WTC11 (cell line): ENCODE measurements at regions not wholly inside any gene's neighbourhood (a gene's known extent, or its start where the extent isn't known, plus 50 kb on each side); places are given as distances from the start of the nearest gene placed in this dataset.

Experiments used
- ATAC-seq: fragments of 200-7000 bp; cut with Tn5 transposase; 2 replicates; pipeline ENCODE4 v1.10.0; 2021; ENCODE audit warnings: mild to moderate bottlenecking, moderate library complexity
- CTCF ChIA-PET: fragments of 300-600 bp; sonication (Branson Sonifier 250); formaldehyde crosslinking; loops from one replicate; lab custom pipeline; 2021; ENCODE audit warnings: antibody characterized with exemption; lab: Charles Lee
- POLR2A ChIA-PET: fragments of 350-600 bp; sonication (Branson Sonifier 250); formaldehyde crosslinking; loops from one replicate; lab custom pipeline; 2021; ENCODE audit warnings: antibody characterized with exemption; lab: Charles Lee
- DNase-seq: peaks from one replicate; pipeline ENCODE4 v3.0.0; 2021; ENCODE audit warnings: low spot score
- H3K27ac Mint-ChIP-seq: 2 replicates; pipeline ENCODE4 v1.8.0; 2021; ENCODE audit warnings: mixed read lengths
- H3K27me3 Mint-ChIP-seq: 2 replicates; pipeline ENCODE4 v1.8.0; 2021; ENCODE audit warnings: low read depth, mild to moderate bottlenecking, moderate library complexity, mixed read lengths
- H3K36me3 Mint-ChIP-seq: 2 replicates; pipeline ENCODE4 v1.8.0; 2021; ENCODE audit warnings: mixed read lengths
- H3K4me1 Mint-ChIP-seq: 2 replicates; pipeline ENCODE4 v1.8.0; 2022; ENCODE audit warnings: mixed read lengths
- H3K4me3 Mint-ChIP-seq: 2 replicates; pipeline ENCODE4 v1.8.0; 2021; ENCODE audit warnings: mild to moderate bottlenecking, moderate library complexity, mixed read lengths
- H3K9me3 Mint-ChIP-seq: 2 replicates; pipeline ENCODE4 v1.8.0; 2021; ENCODE audit warnings: mixed read lengths
- AR ChIP-seq: fragments of 250-450 bp; sonication (Bioruptor Pico); IDR thresholded peaks from 2 replicates; pipeline ENCODE4 v1.9.0; 2021; ENCODE audit warnings: mild to moderate bottlenecking
- ELF4 ChIP-seq: sonication (generic); formaldehyde crosslinking; IDR thresholded peaks from 2 replicates; pipeline ENCODE4 v1.8.1; 2022; ENCODE audit warnings: low read depth, mild to moderate bottlenecking, moderate library complexity, missing genetic modification reagents
- EMX1 ChIP-seq: fragments of 250-450 bp; sonication (Bioruptor Pico); IDR thresholded peaks from 2 replicates; pipeline ENCODE4 v1.8.0; 2021; ENCODE audit warnings: mild to moderate bottlenecking
- HMGXB4 ChIP-seq: sonication (generic); formaldehyde crosslinking; IDR thresholded peaks from 2 replicates; pipeline ENCODE4 v1.8.1; 2023; ENCODE audit warnings: mild to moderate bottlenecking, moderate library complexity, missing genetic modification reagents
- NR2C2 ChIP-seq: sonication (generic); formaldehyde crosslinking; IDR thresholded peaks from 2 replicates; pipeline ENCODE4 v1.8.0; 2022; ENCODE audit warnings: mild to moderate bottlenecking, missing genetic modification reagents
- TEAD4 ChIP-seq: sonication (generic); formaldehyde crosslinking; IDR thresholded peaks from 2 replicates; pipeline ENCODE4 v1.8.0; 2022; ENCODE audit warnings: mild to moderate bottlenecking, missing genetic modification reagents
- ZNF138 ChIP-seq: sonication (generic); formaldehyde crosslinking; conservative IDR thresholded peaks from 2 replicates; pipeline ENCODE4 v1.8.1; 2022; ENCODE audit warnings: mild to moderate bottlenecking, moderate library complexity, missing genetic modification reagents
- ZNF219 ChIP-seq: sonication (generic); formaldehyde crosslinking; IDR thresholded peaks from 2 replicates; pipeline ENCODE4 v1.8.0; 2023; ENCODE audit warnings: missing genetic modification reagents, mild to moderate bottlenecking, borderline replicate concordance
- TF ChIP-seq, protein P1 (sequence below): sonication (generic); formaldehyde crosslinking; IDR thresholded peaks from 2 replicates; pipeline ENCODE4 v1.8.1; 2023; ENCODE audit warnings: mild to moderate bottlenecking, missing genetic modification reagents, borderline replicate concordance
- TF ChIP-seq, protein P2 (sequence below): sonication (generic); formaldehyde crosslinking; IDR thresholded peaks from 2 replicates; pipeline ENCODE4 v1.8.0; 2022; ENCODE audit warnings: mild to moderate bottlenecking, missing genetic modification reagents
- TF ChIP-seq, protein P3 (sequence below): fragments of 250-450 bp; sonication (Bioruptor Pico); IDR thresholded peaks from 2 replicates; pipeline ENCODE4 v2.1.2; 2022; ENCODE audit warnings: mild to moderate bottlenecking, moderate library complexity
- TF ChIP-seq, protein P4 (sequence below): sonication (generic); formaldehyde crosslinking; IDR thresholded peaks from 2 replicates; pipeline ENCODE4 v1.8.0; 2022; ENCODE audit warnings: mild to moderate bottlenecking, missing genetic modification reagents

DNA sequence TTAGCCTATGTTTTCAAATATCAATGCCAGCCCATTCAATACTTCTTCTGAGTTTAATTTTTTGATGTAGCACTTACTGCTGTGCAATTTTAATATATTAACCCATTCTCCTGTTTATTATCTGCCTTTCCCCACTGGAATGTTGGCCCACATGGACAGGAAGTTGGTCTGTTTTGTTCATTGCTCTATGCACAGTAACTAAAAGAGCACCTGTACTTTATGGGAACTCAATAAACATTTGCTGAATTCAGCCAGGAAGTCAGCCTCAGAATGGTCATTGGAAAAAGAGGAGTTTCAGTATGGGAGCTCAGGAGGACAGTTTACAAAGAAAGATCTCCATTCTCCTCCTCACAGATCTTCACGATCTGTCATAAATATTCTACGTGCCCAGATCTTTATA, 510.5 kb upstream of the AGA start:
- no peak overlapping the region for H3K27ac Mint-ChIP-seq
- DNase-seq: no peak
- peaks cover 7% of the 10 kb centered on the region for H3K4me1 Mint-ChIP-seq
- CTCF ChIA-PET: no interaction called here
- H3K4me3 Mint-ChIP-seq: no peak overlapping the region
- POLR2A ChIA-PET: no interaction called here
- no peaks in the 10 kb centered on the region for H3K9me3 Mint-ChIP-seq
- ATAC-seq: no peak
- H3K27me3 Mint-ChIP-seq: no peaks in the 10 kb centered on the region
- no peaks in the 10 kb centered on the region; the same call in 1 of the 2 replicates for H3K36me3 Mint-ChIP-seq
- TF ChIP-seq HMGXB4 (CRISPR knock-in tag): no peak
- TF ChIP-seq, protein P1, sequence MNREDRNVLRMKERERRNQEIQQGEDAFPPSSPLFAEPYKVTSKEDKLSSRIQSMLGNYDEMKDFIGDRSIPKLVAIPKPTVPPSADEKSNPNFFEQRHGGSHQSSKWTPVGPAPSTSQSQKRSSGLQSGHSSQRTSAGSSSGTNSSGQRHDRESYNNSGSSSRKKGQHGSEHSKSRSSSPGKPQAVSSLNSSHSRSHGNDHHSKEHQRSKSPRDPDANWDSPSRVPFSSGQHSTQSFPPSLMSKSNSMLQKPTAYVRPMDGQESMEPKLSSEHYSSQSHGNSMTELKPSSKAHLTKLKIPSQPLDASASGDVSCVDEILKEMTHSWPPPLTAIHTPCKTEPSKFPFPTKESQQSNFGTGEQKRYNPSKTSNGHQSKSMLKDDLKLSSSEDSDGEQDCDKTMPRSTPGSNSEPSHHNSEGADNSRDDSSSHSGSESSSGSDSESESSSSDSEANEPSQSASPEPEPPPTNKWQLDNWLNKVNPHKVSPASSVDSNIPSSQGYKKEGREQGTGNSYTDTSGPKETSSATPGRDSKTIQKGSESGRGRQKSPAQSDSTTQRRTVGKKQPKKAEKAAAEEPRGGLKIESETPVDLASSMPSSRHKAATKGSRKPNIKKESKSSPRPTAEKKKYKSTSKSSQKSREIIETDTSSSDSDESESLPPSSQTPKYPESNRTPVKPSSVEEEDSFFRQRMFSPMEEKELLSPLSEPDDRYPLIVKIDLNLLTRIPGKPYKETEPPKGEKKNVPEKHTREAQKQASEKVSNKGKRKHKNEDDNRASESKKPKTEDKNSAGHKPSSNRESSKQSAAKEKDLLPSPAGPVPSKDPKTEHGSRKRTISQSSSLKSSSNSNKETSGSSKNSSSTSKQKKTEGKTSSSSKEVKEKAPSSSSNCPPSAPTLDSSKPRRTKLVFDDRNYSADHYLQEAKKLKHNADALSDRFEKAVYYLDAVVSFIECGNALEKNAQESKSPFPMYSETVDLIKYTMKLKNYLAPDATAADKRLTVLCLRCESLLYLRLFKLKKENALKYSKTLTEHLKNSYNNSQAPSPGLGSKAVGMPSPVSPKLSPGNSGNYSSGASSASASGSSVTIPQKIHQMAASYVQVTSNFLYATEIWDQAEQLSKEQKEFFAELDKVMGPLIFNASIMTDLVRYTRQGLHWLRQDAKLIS (CRISPR knock-in tag): no peak
- TF ChIP-seq, protein P2, sequence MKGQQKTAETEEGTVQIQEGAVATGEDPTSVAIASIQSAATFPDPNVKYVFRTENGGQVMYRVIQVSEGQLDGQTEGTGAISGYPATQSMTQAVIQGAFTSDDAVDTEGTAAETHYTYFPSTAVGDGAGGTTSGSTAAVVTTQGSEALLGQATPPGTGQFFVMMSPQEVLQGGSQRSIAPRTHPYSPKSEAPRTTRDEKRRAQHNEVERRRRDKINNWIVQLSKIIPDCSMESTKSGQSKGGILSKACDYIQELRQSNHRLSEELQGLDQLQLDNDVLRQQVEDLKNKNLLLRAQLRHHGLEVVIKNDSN (CRISPR knock-in tag): no peak
- TF ChIP-seq, protein P3, sequence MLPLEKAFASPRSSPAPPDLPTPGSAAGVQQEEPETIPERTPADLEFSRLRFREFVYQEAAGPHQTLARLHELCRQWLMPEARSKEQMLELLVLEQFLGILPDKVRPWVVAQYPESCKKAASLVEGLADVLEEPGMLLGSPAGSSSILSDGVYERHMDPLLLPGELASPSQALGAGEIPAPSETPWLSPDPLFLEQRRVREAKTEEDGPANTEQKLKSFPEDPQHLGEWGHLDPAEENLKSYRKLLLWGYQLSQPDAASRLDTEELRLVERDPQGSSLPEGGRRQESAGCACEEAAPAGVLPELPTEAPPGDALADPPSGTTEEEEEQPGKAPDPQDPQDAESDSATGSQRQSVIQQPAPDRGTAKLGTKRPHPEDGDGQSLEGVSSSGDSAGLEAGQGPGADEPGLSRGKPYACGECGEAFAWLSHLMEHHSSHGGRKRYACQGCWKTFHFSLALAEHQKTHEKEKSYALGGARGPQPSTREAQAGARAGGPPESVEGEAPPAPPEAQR (CRISPR knock-in tag): no peak
- no peak for TF ChIP-seq ZNF138 (CRISPR knock-in tag)

- H3K4me1 Mint-ChIP-seq: peaks cover 7% of the 10 kb centered on the region
- POLR2A ChIA-PET: no interaction called here
- H3K4me3 Mint-ChIP-seq: no peak overlapping the region
- TF ChIP-seq, protein P1 (CRISPR knock-in tag): no peak
- TF ChIP-seq, protein P4, sequence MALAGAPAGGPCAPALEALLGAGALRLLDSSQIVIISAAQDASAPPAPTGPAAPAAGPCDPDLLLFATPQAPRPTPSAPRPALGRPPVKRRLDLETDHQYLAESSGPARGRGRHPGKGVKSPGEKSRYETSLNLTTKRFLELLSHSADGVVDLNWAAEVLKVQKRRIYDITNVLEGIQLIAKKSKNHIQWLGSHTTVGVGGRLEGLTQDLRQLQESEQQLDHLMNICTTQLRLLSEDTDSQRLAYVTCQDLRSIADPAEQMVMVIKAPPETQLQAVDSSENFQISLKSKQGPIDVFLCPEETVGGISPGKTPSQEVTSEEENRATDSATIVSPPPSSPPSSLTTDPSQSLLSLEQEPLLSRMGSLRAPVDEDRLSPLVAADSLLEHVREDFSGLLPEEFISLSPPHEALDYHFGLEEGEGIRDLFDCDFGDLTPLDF (CRISPR knock-in tag): no peak
- no peak for TF ChIP-seq ZNF219 (CRISPR knock-in tag)
- no peak for TF ChIP-seq AR
- TF ChIP-seq EMX1 (CRISPR knock-in tag): no peak
- no peak for TF ChIP-seq NR2C2 (CRISPR knock-in tag)
- no peak for TF ChIP-seq TEAD4 (CRISPR knock-in tag)
- TF ChIP-seq ELF4 (CRISPR knock-in tag): no peak
- DNase-seq: no peak
- CTCF ChIA-PET: no interaction called here
- ATAC-seq: no peak
- no peaks in the 10 kb centered on the region for H3K27me3 Mint-ChIP-seq
- no peak overlapping the region for H3K27ac Mint-ChIP-seq
- H3K36me3 Mint-ChIP-seq: no peaks in the 10 kb centered on the region; the same call in 1 of the 2 replicates
- H3K9me3 Mint-ChIP-seq: no peaks in the 10 kb centered on the region
These were observed 515.5 kb upstream of the AGA start for GRCh38 chr4:177957596-177958360.
